Trophoblast cell (in vitro differentiated cells and primary cell): ENCODE measurements at regions not wholly inside any gene's neighbourhood (a gene's known extent, or its start where the extent isn't known, plus 50 kb on each side); places are given as distances from the start of the nearest gene placed in this dataset.

Experiments
- DNase-seq, 2 donors: peaks; one replicate each; pipeline ENCODE4 v3.0.0-alpha.2; 2016
- H2AFZ ChIP-seq: 2 replicates; pipeline ENCODE4 v1.6.1; 2013; ENCODE audit warnings: low read length, moderate library complexity, mild to moderate bottlenecking; ENCODE audit not compliant: insufficient read depth, poor library complexity
- H2AK5ac ChIP-seq: 2 replicates; pipeline ENCODE4 v1.6.1; 2013; ENCODE audit warnings: mild to moderate bottlenecking, low read length
- H2BK120ac ChIP-seq: 2 replicates; pipeline ENCODE4 v1.6.1; 2013; ENCODE audit warnings: low read length, mild to moderate bottlenecking, moderate library complexity; ENCODE audit not compliant: insufficient read depth, poor library complexity
- H2BK12ac ChIP-seq: 2 replicates; pipeline ENCODE4 v1.6.1; 2013; ENCODE audit warnings: mild to moderate bottlenecking, low read length, moderate library complexity
- H2BK5ac ChIP-seq: 2 replicates; pipeline ENCODE4 v1.6.1; 2013; ENCODE audit warnings: low read length, low read depth, moderate library complexity, mild to moderate bottlenecking; ENCODE audit not compliant: poor library complexity
- H3K14ac ChIP-seq: 2 replicates; pipeline ENCODE4 v1.6.1; 2013; ENCODE audit warnings: mild to moderate bottlenecking, low read length
- H3K18ac ChIP-seq: 2 replicates; pipeline ENCODE4 v1.6.1; 2013; ENCODE audit warnings: mild to moderate bottlenecking, low read length
- H3K23ac ChIP-seq: 2 replicates; pipeline ENCODE4 v1.6.1; 2013; ENCODE audit warnings: low read length
- H3K27ac ChIP-seq: 2 replicates; pipeline ENCODE4 v1.5.1; 2013; ENCODE audit warnings: low read depth, mild to moderate bottlenecking, inconsistent platforms, low read length, moderate library complexity
- H3K27me3 ChIP-seq: 2 replicates; pipeline ENCODE4 v1.6.1; 2013; ENCODE audit warnings: inconsistent platforms, mild to moderate bottlenecking, low read length, moderate library complexity; ENCODE audit not compliant: insufficient read depth
- H3K36me3 ChIP-seq, 2 experiments: 1 replicate in 1 of 2; 2 replicates in 1 of 2; pipeline ENCODE4 v1.6.1; 2013; ENCODE audit warnings: low read length in 2 of 2, mild to moderate bottlenecking in 2 of 2, moderate library complexity in 1 of 2; ENCODE audit not compliant: insufficient read depth in 2 of 2, control insufficient read depth in 1 of 2
- H3K4ac ChIP-seq: 2 replicates; pipeline ENCODE4 v1.6.1; 2013; ENCODE audit warnings: low read depth, mild to moderate bottlenecking, low read length, moderate library complexity
- H3K4me1 ChIP-seq, 2 experiments: 1 replicate in 1 of 2; 2 replicates in 1 of 2; pipeline ENCODE4 v1.6.1; 2013; ENCODE audit warnings: low read length in 2 of 2, mild to moderate bottlenecking in 2 of 2, moderate library complexity in 1 of 2; ENCODE audit not compliant: insufficient read depth in 2 of 2, control insufficient read depth in 1 of 2
- H3K4me2 ChIP-seq: 2 replicates; pipeline ENCODE4 v1.6.1; 2013; ENCODE audit warnings: inconsistent platforms, mild to moderate bottlenecking, low read length, moderate library complexity
- H3K4me3 ChIP-seq: 2 replicates; pipeline ENCODE4 v1.5.1; 2013; ENCODE audit warnings: mild to moderate bottlenecking, low read depth, low read length, inconsistent platforms
- H3K79me1 ChIP-seq: one replicate; pipeline ENCODE4 v1.6.1; 2013; ENCODE audit warnings: low read length
- H3K79me2 ChIP-seq: 2 replicates; pipeline ENCODE4 v1.6.1; 2013; ENCODE audit warnings: low read length, mild to moderate bottlenecking; ENCODE audit not compliant: control insufficient read depth, insufficient read depth, poor library complexity
- H3K9ac ChIP-seq: 2 replicates; pipeline ENCODE4 v1.6.1; 2013; ENCODE audit warnings: mild to moderate bottlenecking, low read length
- H3K9me3 ChIP-seq: 2 replicates; pipeline ENCODE4 v1.6.1; 2013; ENCODE audit warnings: low read depth, mild to moderate bottlenecking, control low read depth, inconsistent platforms, low read length; ENCODE audit not compliant: insufficient read depth
- H4K12ac ChIP-seq: 2 replicates; pipeline ENCODE4 v1.6.1; 2013; ENCODE audit warnings: low read depth, mild to moderate bottlenecking, low read length, moderate library complexity
- H4K8ac ChIP-seq: 2 replicates; pipeline ENCODE4 v1.6.1; 2013; ENCODE audit warnings: low read depth, mild to moderate bottlenecking, low read length, moderate library complexity
- H4K91ac ChIP-seq: one replicate; pipeline ENCODE4 v1.6.1; 2013; ENCODE audit warnings: low read depth, mild to moderate bottlenecking, low read length, moderate library complexity
- WGBS: extraction: QIAGEN DNeasy Blood & Tissue Kit; methylation state at CpG from one replicate; pipeline ENCODE4 v1.1.7; 2013; ENCODE audit warnings: missing lambda C conversion rate; ENCODE audit not compliant: insufficient read length, insufficient coverage; ENCODE audit errors: extremely low coverage; 5-methylcytosine and 5-hydroxymethylcytosine counted together

GRCh38 chr10:6964543-6964942 is 384.5 kb upstream of the PRKCQ start:
- Histone ChIP-seq H3K79me2 (no peaks in the 10 kb centered on the region), H2BK120ac (no peak overlapping the region), H4K91ac (no peak overlapping the region), H3K14ac (no peak overlapping the region), H3K23ac (no peak overlapping the region), H3K4me1 (no peaks in the 10 kb centered on the region), H3K9ac (no peak overlapping the region), H3K36me3 (no peaks in the 10 kb centered on the region), H4K8ac (no peak overlapping the region), H3K9me3 (no peaks in the 10 kb centered on the region), H2AK5ac (no peak overlapping the region), H3K4me3 (no peak overlapping the region), H3K4ac (no peak overlapping the region), H2BK12ac (no peak overlapping the region), H3K18ac (no peak overlapping the region), H3K27me3 (no peaks in the 10 kb centered on the region), H3K27ac (no peak overlapping the region), H3K4me2 (no peak overlapping the region), H3K79me1 (no peaks in the 10 kb centered on the region), H2AFZ (no peak overlapping the region), H4K12ac (no peak overlapping the region), H2BK5ac (no peak overlapping the region)
- WGBS = no CpG with 5 or more reads among the region's 4 CpGs
- no peak for DNase-seq

- H3K9ac ChIP-seq = no peak overlapping the region
- no peak overlapping the region for H3K14ac ChIP-seq
- DNase-seq = no peak
- H3K4me2 ChIP-seq = no peak overlapping the region
- no peaks in the 10 kb centered on the region for H3K79me1 ChIP-seq
- H3K23ac ChIP-seq = no peak overlapping the region
- no peak overlapping the region for H2BK12ac ChIP-seq
- H3K79me2 ChIP-seq = no peaks in the 10 kb centered on the region
- no peaks in the 10 kb centered on the region for H3K36me3 ChIP-seq
- no peaks in the 10 kb centered on the region for H3K27me3 ChIP-seq
- H3K4ac ChIP-seq = no peak overlapping the region
- H2BK120ac ChIP-seq = no peak overlapping the region
- no peaks in the 10 kb centered on the region for H3K4me1 ChIP-seq
- no peak overlapping the region for H3K4me3 ChIP-seq
- no peak overlapping the region for H4K12ac ChIP-seq
- no peak overlapping the region for H2BK5ac ChIP-seq
- H3K9me3 ChIP-seq = no peaks in the 10 kb centered on the region
- H4K91ac ChIP-seq = no peak overlapping the region
- H3K18ac ChIP-seq = no peak overlapping the region
- no peak overlapping the region for H2AFZ ChIP-seq
- no peak overlapping the region for H2AK5ac ChIP-seq
- H4K8ac ChIP-seq = no peak overlapping the region
- no CpG with 5 or more reads among the region's 6 CpGs for WGBS
- no peak overlapping the region for H3K27ac ChIP-seq
Observed at GRCh38 chr10:6962576-6962975, 382.5 kb upstream of the PRKCQ start.

DNA sequence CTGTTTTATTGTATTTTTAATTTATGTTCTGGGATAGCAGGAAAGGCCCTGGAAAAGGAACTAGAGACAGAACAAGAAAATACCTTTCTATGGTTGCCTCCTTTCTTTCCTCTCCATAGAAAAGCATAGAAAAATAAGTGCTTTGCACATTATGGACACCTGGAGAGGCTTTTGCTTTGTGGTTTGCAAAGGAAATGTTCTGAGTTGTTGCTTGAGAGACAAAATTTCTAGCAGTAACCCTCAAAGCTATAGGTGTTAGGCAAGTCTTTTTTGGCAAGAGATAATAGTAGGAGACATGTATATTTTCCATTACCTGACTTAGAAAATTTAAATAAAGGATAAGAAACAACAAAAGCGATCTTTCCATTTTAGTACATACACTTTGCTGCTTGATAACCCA is 378.6 kb upstream of the PRKCQ start:
- H4K12ac ChIP-seq = no peak overlapping the region
- H3K14ac ChIP-seq = no peak overlapping the region
- no peaks in the 10 kb centered on the region for H3K27me3 ChIP-seq
- no peak overlapping the region for H3K23ac ChIP-seq
- H3K79me1 ChIP-seq = no peaks in the 10 kb centered on the region
- no peak overlapping the region for H4K8ac ChIP-seq
- no peaks in the 10 kb centered on the region for H3K4me1 ChIP-seq
- H3K36me3 ChIP-seq = no peaks in the 10 kb centered on the region
- H3K9ac ChIP-seq = no peak overlapping the region
- no peaks in the 10 kb centered on the region for H3K79me2 ChIP-seq
- H2AFZ ChIP-seq = no peak overlapping the region
- DNase-seq = no peak
- H3K27ac ChIP-seq = no peak overlapping the region
- H3K4me3 ChIP-seq = no peak overlapping the region
- no peak overlapping the region for H3K4ac ChIP-seq
- H3K4me2 ChIP-seq = no peak overlapping the region
- no peaks in the 10 kb centered on the region for H3K9me3 ChIP-seq
- no CpG with 5 or more reads among the region's 1 CpG for WGBS
- no peak overlapping the region for H3K18ac ChIP-seq
- no peak overlapping the region for H2AK5ac ChIP-seq
- no peak overlapping the region for H4K91ac ChIP-seq
- H2BK5ac ChIP-seq = no peak overlapping the region
- no peak overlapping the region for H2BK12ac ChIP-seq
- H2BK120ac ChIP-seq = no peak overlapping the region

- no peaks in the 10 kb centered on the region for H3K27me3 ChIP-seq
- H3K36me3 ChIP-seq = no peaks in the 10 kb centered on the region
- H2BK12ac ChIP-seq = no peak overlapping the region
- no peaks in the 10 kb centered on the region for H3K4me1 ChIP-seq
- H2BK120ac ChIP-seq = no peak overlapping the region
- WGBS = no CpG with 5 or more reads among the region's 1 CpG
- H2AFZ ChIP-seq = no peak overlapping the region
- no peak for DNase-seq
- no peak overlapping the region for H4K8ac ChIP-seq
- no peak overlapping the region for H3K9ac ChIP-seq
- H3K79me2 ChIP-seq = no peaks in the 10 kb centered on the region
- no peak overlapping the region for H3K18ac ChIP-seq
- no peak overlapping the region for H3K23ac ChIP-seq
- no peak overlapping the region for H4K91ac ChIP-seq
- H4K12ac ChIP-seq = no peak overlapping the region
- no peak overlapping the region for H3K4ac ChIP-seq
- H2AK5ac ChIP-seq = no peak overlapping the region
- H3K79me1 ChIP-seq = no peaks in the 10 kb centered on the region
- no peak overlapping the region for H3K4me2 ChIP-seq
- H3K14ac ChIP-seq = no peak overlapping the region
- H3K27ac ChIP-seq = no peak overlapping the region
- no peak overlapping the region for H3K4me3 ChIP-seq
- H2BK5ac ChIP-seq = no peak overlapping the region
- H3K9me3 ChIP-seq = no peaks in the 10 kb centered on the region
Observed at GRCh38 chr10:6958254-6958653, 378.2 kb upstream of the PRKCQ start.
